HFF-Myc (cell line): ENCODE measurements at regions not wholly inside any gene's neighbourhood (a gene's known extent, or its start where the extent isn't known, plus 50 kb on each side); places are given as distances from the start of the nearest gene placed in this dataset.

Experiments used
- DNase-seq: peaks from one replicate; pipeline ENCODE4 v3.0.0-alpha.2; 2011; ENCODE audit warnings: low read depth; ENCODE audit errors: extremely low read depth
- H3K4me3 ChIP-seq: replicated peaks from 2 replicates; pipeline ENCODE4 v1.5.1; 2011; ENCODE audit warnings: low read depth, mild to moderate bottlenecking, control low read depth, low read length
- TF ChIP-seq, protein P1 (sequence below): IDR thresholded peaks from 2 replicates; pipeline ENCODE4 v1.5.1; 2012; ENCODE audit warnings: mild to moderate bottlenecking, low read depth, low read length, control low read depth; ENCODE audit errors: missing control alignments

DNA sequence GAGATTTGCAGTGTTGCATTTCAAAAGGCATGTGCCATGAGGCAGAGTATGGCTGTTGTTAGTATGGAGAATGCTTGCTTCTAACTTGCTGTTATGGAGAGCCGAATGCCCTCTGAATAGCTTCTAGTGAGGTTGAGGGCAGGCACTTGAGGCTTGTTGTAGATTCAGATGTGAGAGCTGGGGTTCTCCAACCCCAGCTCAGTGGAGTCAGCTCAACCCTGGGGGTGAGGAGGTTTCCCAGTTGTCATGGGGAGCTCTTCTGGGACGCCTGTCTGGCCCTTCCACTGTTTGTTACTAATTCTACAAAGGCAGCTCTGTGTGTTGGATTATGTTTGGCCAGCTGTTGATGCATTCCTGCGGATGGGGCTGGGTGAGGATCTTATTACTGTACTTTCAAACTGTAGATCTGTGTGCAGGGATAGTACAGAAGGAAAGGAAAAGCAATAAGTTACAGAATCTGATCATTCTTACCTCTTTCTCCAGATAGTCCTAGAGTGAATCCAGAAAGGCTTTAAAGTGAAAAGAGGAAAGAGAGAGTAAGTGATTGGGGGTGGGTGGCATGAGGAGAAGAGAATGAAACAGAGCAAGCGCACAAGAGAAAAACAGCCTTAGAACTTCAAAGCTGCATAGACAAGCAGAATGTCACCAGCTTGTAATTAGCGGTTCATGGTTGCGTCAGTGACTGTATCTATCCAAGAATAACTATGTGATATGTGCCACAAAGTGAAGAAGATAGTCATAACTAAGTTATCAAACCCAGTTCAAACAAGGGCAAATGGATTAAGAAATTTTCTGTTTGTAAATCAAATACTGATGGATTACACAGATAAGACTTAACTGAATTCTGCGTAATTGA, 148.7 kb downstream of the PRL start:
- TF ChIP-seq, protein P1, sequence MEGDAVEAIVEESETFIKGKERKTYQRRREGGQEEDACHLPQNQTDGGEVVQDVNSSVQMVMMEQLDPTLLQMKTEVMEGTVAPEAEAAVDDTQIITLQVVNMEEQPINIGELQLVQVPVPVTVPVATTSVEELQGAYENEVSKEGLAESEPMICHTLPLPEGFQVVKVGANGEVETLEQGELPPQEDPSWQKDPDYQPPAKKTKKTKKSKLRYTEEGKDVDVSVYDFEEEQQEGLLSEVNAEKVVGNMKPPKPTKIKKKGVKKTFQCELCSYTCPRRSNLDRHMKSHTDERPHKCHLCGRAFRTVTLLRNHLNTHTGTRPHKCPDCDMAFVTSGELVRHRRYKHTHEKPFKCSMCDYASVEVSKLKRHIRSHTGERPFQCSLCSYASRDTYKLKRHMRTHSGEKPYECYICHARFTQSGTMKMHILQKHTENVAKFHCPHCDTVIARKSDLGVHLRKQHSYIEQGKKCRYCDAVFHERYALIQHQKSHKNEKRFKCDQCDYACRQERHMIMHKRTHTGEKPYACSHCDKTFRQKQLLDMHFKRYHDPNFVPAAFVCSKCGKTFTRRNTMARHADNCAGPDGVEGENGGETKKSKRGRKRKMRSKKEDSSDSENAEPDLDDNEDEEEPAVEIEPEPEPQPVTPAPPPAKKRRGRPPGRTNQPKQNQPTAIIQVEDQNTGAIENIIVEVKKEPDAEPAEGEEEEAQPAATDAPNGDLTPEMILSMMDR: no peak
- DNase-seq: peak; percentile 59
- H3K4me3 ChIP-seq: peak overlapping the region; percentile 10; the same call in 1 of the 2 replicates

DNA sequence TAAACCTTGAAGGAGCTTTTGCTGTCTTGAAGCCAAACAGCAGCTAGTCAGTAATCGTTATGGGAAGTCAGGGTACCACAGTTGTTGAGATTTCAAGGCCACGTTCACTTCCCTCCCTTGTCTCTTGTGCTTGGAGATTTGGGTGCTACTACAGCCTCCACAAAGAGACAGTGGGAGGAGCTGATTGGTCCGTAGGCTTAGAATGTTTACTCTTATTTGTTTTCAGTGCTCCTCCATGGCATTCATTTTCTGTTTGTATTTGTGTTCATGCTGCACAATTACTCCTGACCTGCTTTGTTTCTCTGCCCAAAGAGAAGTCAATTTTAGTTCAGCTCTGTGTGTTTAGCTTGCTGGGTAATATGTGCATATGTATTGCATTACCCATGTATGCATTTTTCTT, 147.7 kb downstream of the PRL start:
- no peak overlapping the region for H3K4me3 ChIP-seq
- DNase-seq: no peak

DNA sequence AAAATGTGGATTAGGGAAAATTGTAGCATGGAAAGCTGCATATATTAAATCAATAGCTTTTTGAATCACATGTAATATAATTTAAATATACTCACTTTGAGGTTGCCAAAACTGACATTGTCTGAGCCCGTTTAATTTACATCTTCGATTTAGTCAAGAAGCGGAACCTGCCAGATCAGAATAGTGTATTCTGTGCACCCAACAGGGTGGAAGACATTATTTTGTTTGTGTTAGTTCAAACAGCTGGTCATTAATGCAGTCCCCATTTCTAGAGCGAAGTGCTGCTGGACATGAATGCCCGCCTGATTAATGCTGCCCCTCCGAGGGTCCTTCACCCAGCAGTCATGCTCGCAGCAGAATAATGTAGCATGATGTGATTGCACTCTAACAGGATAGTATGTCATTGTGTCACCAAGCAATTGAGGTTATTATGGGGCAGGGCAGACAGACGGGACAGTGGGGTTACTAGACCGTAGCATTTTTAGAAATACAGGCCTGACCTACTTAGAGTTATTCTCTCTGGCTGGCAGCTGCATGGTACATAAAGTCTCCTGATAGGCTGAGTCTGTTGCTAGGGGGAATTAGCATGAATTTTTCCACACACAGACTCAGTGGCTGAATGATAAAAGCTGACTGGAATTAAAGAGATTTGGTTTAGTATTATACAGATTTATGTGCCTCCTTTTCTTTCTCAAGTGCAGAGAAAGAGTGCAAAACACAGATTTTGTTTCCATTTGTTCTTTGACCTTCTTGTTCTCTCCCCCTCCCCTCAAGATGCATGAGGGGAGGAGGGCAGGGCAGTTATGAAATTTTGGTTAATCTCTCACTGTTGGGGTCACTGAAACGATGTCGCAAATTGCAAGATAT, 147.1 kb downstream of the PRL start:
- TF ChIP-seq, protein P1: no peak
- no peak for DNase-seq
- no peak overlapping the region for H3K4me3 ChIP-seq

More for the DNA sequence above, 147.7 kb downstream of the PRL start:
- TF ChIP-seq, protein P1: no peak

DNA sequence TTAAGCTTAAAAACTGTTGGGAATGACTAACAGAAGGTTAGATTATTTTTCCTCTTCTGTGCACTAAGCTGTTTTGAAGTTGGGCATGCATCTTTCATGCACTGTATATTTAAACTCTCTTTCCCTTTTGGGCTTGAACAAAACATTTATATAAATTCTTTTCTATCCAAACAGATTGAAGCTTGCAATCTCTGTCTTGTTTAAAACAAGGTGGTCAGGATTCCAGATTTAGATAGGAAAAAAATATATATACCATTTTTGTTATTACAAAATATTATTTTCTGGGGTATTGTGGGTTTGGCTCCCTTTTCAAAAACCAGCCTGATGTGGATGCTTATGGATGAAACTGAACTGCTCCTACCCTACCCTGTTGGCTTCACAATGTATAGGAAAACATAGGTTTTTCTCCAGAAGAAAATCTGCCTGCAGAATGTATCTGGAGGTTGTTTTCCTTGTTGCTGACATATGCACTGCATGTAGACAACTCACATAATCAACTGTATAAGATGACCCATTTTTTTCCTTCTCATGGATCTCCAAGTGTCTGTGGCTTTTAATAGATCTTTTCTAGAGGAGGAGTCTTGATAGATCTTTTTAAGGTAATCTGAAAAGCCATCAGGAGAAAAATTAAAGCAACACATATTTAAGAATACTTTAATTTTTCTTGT, 146.3 kb downstream of the PRL start:
- no peak overlapping the region for H3K4me3 ChIP-seq
- no peak for DNase-seq
- TF ChIP-seq, protein P1: no peak

DNA sequence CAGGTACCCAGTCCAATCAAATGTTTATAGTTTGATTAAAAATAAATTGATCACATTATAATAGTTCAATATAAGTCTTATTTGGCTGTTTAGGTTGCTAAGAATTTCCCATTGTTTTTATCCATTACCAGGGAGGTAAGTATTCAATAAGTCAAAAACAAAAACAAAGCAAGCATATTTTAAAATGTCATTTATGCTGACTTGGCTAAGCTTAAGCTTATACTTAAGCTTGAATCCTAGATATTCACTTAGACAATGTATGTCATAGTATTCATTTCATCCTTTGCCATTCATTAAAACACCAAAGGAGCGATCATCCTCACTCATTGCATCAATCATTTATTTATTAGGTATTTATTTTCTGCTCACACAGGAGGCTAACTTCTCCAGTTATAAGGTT, 144.9 kb downstream of the PRL start:
- H3K4me3 ChIP-seq: no peak overlapping the region
- no peak for DNase-seq
- TF ChIP-seq, protein P1: no peak

DNA sequence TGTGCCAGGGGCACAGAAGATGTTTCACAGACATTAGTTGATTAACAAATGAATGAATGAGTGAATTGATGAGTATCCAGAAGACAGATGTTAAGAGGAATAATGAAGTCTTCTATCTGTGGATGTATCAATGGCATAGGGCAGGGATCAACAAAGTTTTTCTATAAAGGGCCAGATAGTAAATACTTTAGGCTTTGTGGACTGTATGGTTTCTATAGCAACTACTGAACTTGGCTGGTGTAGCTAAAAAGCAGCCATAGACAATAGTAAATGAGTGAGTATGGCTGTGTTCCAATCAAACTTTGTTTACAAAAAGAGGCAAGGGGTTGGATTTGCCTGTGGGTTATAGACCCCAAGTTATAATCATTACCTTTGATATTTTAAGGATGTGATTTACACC, 144.0 kb downstream of the PRL start:
- H3K4me3 ChIP-seq: no peak overlapping the region
- DNase-seq: no peak
- TF ChIP-seq, protein P1: no peak
